ENCODE measurements at regions not wholly inside any gene's neighbourhood (a gene's known extent, or its start where the extent isn't known, plus 50 kb on each side); places are given as distances from the start of the nearest gene placed in this dataset.

DNA sequence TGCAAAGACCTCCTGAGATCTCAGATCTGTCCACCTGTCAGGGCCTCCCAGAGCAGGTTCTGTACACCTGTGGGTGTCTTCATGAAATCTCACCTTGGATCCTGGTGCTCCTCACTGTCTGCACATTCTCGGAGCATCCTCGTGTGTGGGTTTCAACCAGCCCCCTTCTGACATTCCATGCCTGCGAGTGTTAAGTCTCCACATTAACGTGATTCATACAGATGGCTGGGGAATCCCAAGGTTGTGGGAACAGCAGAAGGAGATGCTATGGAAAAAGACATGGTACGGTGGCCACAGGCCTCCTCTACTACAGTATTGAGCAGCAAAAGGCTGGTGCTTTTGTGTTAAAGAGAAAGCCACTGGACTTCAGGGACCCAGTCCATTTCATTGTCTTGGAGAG is 556.5 kb downstream of the DHX35 start:
- H4K20me1 ChIP-seq (ENCODE audit: insufficient read depth, poor library complexity, severe bottlenecking), result no peaks in the 10 kb centered on the region
- WGBS (ENCODE audit: low lambda C conversion rate, missing lambda C conversion rate), result 72% methylated on average over 5 of the region's 5 CpGs
- no peak overlapping the region for H3K4me2 ChIP-seq
- H3K79me2 ChIP-seq, result no peaks in the 10 kb centered on the region
- no peak for DNase-seq (ENCODE audit: low spot score)
- no peaks in the 10 kb centered on the region for H3K9me3 ChIP-seq (ENCODE audit: low read depth)
- no peak overlapping the region for H3K4me3 ChIP-seq
- TF ChIP-seq EZH2phosphoT487 (IDR thresholded peaks at IDR 0.05; ENCODE audit: low read depth, severe bottlenecking, unreplicated experiment), result no peak
- TF ChIP-seq EZH2 (IDR thresholded peaks at IDR 0.05; ENCODE audit: borderline replicate concordance), result no peak
- TF ChIP-seq, protein P1, sequence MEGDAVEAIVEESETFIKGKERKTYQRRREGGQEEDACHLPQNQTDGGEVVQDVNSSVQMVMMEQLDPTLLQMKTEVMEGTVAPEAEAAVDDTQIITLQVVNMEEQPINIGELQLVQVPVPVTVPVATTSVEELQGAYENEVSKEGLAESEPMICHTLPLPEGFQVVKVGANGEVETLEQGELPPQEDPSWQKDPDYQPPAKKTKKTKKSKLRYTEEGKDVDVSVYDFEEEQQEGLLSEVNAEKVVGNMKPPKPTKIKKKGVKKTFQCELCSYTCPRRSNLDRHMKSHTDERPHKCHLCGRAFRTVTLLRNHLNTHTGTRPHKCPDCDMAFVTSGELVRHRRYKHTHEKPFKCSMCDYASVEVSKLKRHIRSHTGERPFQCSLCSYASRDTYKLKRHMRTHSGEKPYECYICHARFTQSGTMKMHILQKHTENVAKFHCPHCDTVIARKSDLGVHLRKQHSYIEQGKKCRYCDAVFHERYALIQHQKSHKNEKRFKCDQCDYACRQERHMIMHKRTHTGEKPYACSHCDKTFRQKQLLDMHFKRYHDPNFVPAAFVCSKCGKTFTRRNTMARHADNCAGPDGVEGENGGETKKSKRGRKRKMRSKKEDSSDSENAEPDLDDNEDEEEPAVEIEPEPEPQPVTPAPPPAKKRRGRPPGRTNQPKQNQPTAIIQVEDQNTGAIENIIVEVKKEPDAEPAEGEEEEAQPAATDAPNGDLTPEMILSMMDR (IDR thresholded peaks at IDR 0.05; ENCODE audit: poor library complexity), result no peak
- H3K27ac ChIP-seq, result no peak overlapping the region
- H2AFZ ChIP-seq, result no peak overlapping the region
- no peaks in the 10 kb centered on the region for H3K4me1 ChIP-seq (ENCODE audit: insufficient read depth)
- no peaks in the 10 kb centered on the region for H3K36me3 ChIP-seq (replicated peaks; ENCODE audit: insufficient read depth, low read depth)
- H3K27me3 ChIP-seq, result no peaks in the 10 kb centered on the region
- H3K9me2 ChIP-seq (replicated peaks; ENCODE audit: insufficient read depth), result no peaks in the 10 kb centered on the region

GRCh38 chr20:39516964-39517363 is 554.8 kb downstream of the DHX35 start:
- H3K4me2 ChIP-seq, result no peak overlapping the region
- no peaks in the 10 kb centered on the region for H3K9me3 ChIP-seq (ENCODE audit: low read depth)
- no peaks in the 10 kb centered on the region for H3K36me3 ChIP-seq (replicated peaks; ENCODE audit: insufficient read depth, low read depth)
- no peak overlapping the region for H2AFZ ChIP-seq
- no peaks in the 10 kb centered on the region for H4K20me1 ChIP-seq (ENCODE audit: insufficient read depth, poor library complexity, severe bottlenecking)
- H3K27me3 ChIP-seq, result no peaks in the 10 kb centered on the region
- H3K27ac ChIP-seq, result no peak overlapping the region
- no peaks in the 10 kb centered on the region for H3K9me2 ChIP-seq (replicated peaks; ENCODE audit: insufficient read depth)
- H3K4me3 ChIP-seq, result no peak overlapping the region
- 74% methylated on average over 2 of the region's 2 CpGs for WGBS (ENCODE audit: low lambda C conversion rate, missing lambda C conversion rate)
- H3K79me2 ChIP-seq, result no peaks in the 10 kb centered on the region
- no peak for DNase-seq (ENCODE audit: low spot score)
- TF ChIP-seq EZH2 (IDR thresholded peaks at IDR 0.05; ENCODE audit: borderline replicate concordance) (no peak), EZH2phosphoT487 (IDR thresholded peaks at IDR 0.05; ENCODE audit: low read depth, severe bottlenecking, unreplicated experiment) (no peak)
- TF ChIP-seq, protein P1 (IDR thresholded peaks at IDR 0.05; ENCODE audit: poor library complexity), result no peak
- no peaks in the 10 kb centered on the region for H3K4me1 ChIP-seq (ENCODE audit: insufficient read depth)

- Histone ChIP-seq H3K27me3 (no peaks in the 10 kb centered on the region), H3K4me2 (no peak overlapping the region), H3K9me3 (ENCODE audit: low read depth) (no peaks in the 10 kb centered on the region), H3K4me3 (no peak overlapping the region), H3K9me2 (replicated peaks; ENCODE audit: insufficient read depth) (no peaks in the 10 kb centered on the region), H3K4me1 (ENCODE audit: insufficient read depth) (no peaks in the 10 kb centered on the region), H4K20me1 (ENCODE audit: insufficient read depth, poor library complexity, severe bottlenecking) (no peaks in the 10 kb centered on the region), H2AFZ (no peak overlapping the region), H3K79me2 (no peaks in the 10 kb centered on the region), H3K36me3 (replicated peaks; ENCODE audit: insufficient read depth, low read depth) (no peaks in the 10 kb centered on the region), H3K27ac (no peak overlapping the region)
- DNase-seq (ENCODE audit: low spot score), result no peak
- 73% methylated on average over 1 of the region's 1 CpG for WGBS (ENCODE audit: low lambda C conversion rate, missing lambda C conversion rate)
- TF ChIP-seq EZH2 (IDR thresholded peaks at IDR 0.05; ENCODE audit: borderline replicate concordance) (no peak), EZH2phosphoT487 (IDR thresholded peaks at IDR 0.05; ENCODE audit: low read depth, severe bottlenecking, unreplicated experiment) (no peak)
- TF ChIP-seq, protein P1 (IDR thresholded peaks at IDR 0.05; ENCODE audit: poor library complexity), result no peak
Observed at GRCh38 chr20:39504710-39505094, 542.6 kb downstream of the DHX35 start.
